ENCODE measurements at regions not wholly inside any gene's neighbourhood (a gene's known extent, or its start where the extent isn't known, plus 50 kb on each side); places are given as distances from the start of the nearest gene placed in this dataset.

DNA sequence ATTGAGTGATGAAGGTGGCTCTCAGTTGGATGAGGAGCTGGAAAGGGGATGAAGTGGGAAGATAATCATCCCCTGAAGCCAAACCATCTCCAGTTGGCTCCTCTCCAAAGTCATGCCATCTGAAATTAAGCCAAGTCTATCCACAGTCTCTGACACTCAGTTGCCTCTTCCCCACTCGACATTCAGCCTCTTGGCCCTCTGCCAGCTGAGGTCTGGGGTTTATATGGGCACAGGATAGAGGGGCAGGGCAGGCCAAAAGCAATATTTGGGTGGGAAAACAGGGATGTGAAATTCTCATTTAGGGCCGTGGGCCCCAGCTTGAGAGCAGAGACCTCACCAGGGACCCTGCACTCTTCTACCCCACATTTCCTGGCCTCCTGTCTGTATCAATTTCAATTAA, 85.9 kb downstream of the SLITRK1 start:
- TF ChIP-seq, protein P1, sequence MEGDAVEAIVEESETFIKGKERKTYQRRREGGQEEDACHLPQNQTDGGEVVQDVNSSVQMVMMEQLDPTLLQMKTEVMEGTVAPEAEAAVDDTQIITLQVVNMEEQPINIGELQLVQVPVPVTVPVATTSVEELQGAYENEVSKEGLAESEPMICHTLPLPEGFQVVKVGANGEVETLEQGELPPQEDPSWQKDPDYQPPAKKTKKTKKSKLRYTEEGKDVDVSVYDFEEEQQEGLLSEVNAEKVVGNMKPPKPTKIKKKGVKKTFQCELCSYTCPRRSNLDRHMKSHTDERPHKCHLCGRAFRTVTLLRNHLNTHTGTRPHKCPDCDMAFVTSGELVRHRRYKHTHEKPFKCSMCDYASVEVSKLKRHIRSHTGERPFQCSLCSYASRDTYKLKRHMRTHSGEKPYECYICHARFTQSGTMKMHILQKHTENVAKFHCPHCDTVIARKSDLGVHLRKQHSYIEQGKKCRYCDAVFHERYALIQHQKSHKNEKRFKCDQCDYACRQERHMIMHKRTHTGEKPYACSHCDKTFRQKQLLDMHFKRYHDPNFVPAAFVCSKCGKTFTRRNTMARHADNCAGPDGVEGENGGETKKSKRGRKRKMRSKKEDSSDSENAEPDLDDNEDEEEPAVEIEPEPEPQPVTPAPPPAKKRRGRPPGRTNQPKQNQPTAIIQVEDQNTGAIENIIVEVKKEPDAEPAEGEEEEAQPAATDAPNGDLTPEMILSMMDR (IDR thresholded peaks at IDR 0.05; ENCODE audit: poor library complexity) = no peak
- no peak for TF ChIP-seq EZH2 (IDR thresholded peaks at IDR 0.05; ENCODE audit: borderline replicate concordance)
- no peak for TF ChIP-seq EZH2phosphoT487 (IDR thresholded peaks at IDR 0.05; ENCODE audit: low read depth, severe bottlenecking, unreplicated experiment)

Measured in hepatocyte (in vitro differentiated cells).